PFSK-1 (cell line): ENCODE measurements at regions not wholly inside any gene's neighbourhood (a gene's known extent, or its start where the extent isn't known, plus 50 kb on each side); places are given as distances from the start of the nearest gene placed in this dataset.

ENCODE experiments used
- TAF1 ChIP-seq: IDR thresholded peaks from 2 replicates; pipeline ENCODE4 v1.6.1; 2012; ENCODE audit warnings: low read length, control low read depth, borderline replicate concordance; ENCODE audit not compliant: insufficient read depth
- TF ChIP-seq, protein P1 (sequence below), 2 experiments: IDR thresholded peaks; 2 replicates each; pipeline versions ENCODE4 v1.6.1 to v1.8.0; 2011 to 2012; ENCODE audit warnings: low read depth in 2 of 2, low read length in 2 of 2, control low read depth in 1 of 2, inconsistent platforms in 1 of 2, mild to moderate bottlenecking in 1 of 2, moderate library complexity in 1 of 2; ENCODE audit not compliant: insufficient read depth in 1 of 2

GRCh38 chr4:62145276-62145675, 945.1 kb downstream of the ADGRL3 start:
- TF ChIP-seq, protein P1, sequence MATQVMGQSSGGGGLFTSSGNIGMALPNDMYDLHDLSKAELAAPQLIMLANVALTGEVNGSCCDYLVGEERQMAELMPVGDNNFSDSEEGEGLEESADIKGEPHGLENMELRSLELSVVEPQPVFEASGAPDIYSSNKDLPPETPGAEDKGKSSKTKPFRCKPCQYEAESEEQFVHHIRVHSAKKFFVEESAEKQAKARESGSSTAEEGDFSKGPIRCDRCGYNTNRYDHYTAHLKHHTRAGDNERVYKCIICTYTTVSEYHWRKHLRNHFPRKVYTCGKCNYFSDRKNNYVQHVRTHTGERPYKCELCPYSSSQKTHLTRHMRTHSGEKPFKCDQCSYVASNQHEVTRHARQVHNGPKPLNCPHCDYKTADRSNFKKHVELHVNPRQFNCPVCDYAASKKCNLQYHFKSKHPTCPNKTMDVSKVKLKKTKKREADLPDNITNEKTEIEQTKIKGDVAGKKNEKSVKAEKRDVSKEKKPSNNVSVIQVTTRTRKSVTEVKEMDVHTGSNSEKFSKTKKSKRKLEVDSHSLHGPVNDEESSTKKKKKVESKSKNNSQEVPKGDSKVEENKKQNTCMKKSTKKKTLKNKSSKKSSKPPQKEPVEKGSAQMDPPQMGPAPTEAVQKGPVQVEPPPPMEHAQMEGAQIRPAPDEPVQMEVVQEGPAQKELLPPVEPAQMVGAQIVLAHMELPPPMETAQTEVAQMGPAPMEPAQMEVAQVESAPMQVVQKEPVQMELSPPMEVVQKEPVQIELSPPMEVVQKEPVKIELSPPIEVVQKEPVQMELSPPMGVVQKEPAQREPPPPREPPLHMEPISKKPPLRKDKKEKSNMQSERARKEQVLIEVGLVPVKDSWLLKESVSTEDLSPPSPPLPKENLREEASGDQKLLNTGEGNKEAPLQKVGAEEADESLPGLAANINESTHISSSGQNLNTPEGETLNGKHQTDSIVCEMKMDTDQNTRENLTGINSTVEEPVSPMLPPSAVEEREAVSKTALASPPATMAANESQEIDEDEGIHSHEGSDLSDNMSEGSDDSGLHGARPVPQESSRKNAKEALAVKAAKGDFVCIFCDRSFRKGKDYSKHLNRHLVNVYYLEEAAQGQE (IDR thresholded peaks at IDR 0.05; ENCODE audit: insufficient read depth in 1 of 2, low read depth in 2 of 2, low read length in 2 of 2), result no peak
- TF ChIP-seq TAF1, result no peak
